Subcutaneous abdominal adipose tissue (tissue), 5 donors: ENCODE measurements at regions not wholly inside any gene's neighbourhood (a gene's known extent, or its start where the extent isn't known, plus 50 kb on each side); places are given as distances from the start of the nearest gene placed in this dataset.

Experiments
- H3K27ac ChIP-seq: one replicate; pipeline ENCODE4 v1.7.0; 2013; ENCODE audit warnings: low read depth, mild to moderate bottlenecking, inconsistent platforms, low read length, moderate library complexity
- H3K27me3 ChIP-seq, 5 donors: one replicate each; pipeline ENCODE4 v1.7.0; 2013; ENCODE audit warnings: low read length in 5 of 5, inconsistent platforms in 1 of 5; ENCODE audit not compliant: control insufficient read depth in 5 of 5, insufficient read depth in 4 of 5
- H3K36me3 ChIP-seq, 5 donors: one replicate each; pipeline ENCODE4 v1.7.0; 2013; ENCODE audit warnings: low read length in 5 of 5; ENCODE audit not compliant: control insufficient read depth in 5 of 5, insufficient read depth in 5 of 5
- H3K4me1 ChIP-seq, 5 donors: one replicate each; pipeline ENCODE4 v1.7.0; 2013; ENCODE audit warnings: low read length in 5 of 5, mild to moderate bottlenecking in 3 of 5, moderate library complexity in 1 of 5; ENCODE audit not compliant: control insufficient read depth in 5 of 5, insufficient read depth in 5 of 5
- H3K4me3 ChIP-seq, 5 donors: one replicate each; pipeline ENCODE4 v1.7.0; 2013; ENCODE audit warnings: low read length in 5 of 5, low read depth in 1 of 5
- H3K9ac ChIP-seq, 5 donors: one replicate each; pipeline ENCODE4 v1.7.0; 2013; ENCODE audit warnings: low read length in 5 of 5, mild to moderate bottlenecking in 4 of 5, moderate library complexity in 3 of 5
- H3K9me3 ChIP-seq, 5 donors: one replicate each; pipeline ENCODE4 v1.7.0; 2013; ENCODE audit warnings: low read length in 5 of 5; ENCODE audit not compliant: control insufficient read depth in 5 of 5
- donor health status: healthy.
- donor health status: healthy.
- donor health status: healthy.
- donor health status: healthy.
- donor health status: healthy.

DNA sequence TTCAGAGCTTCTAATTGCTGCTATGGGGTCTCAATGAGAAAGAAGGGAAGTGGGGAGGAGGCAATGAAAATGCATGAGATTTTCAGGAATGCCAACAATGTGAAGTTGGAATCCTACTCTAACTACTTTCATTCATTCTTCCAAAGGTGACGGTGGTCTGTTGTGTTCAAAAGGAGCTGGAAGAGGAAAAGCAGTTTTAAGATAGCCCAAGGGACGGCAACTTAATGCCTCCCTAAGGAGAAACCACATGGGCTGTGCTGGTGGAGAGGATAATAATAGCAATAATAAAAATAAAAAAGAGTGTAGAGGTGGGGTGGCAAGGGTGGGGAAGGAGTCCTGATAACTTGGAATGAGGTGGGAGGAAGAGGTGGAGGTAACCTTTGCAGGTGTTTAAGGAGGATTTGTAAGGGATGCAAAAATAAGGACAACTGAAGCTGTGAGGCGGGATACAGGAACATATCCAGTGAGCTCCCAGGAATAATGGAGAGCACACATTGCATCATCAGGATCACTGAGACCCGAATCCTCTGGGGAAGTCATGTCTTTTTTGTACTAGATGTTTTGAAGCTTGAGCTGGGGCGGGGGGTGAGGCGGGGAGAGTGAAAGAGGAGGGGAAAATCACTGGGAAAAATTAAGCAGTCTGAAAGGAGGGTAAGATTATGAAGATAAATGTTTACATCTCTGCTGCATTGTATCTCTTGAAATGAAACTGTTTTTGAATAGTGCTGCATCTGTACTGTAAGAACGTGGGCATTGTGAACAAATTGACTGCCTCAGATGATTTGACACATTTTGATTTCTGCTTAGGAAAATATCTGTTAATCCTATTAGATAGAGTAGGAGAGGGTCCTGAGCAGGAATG, 120.1 kb upstream of the TMEM161B start:
- H3K36me3 ChIP-seq = no peaks in the 10 kb centered on the region
- H3K27ac ChIP-seq = no peak overlapping the region
- no peak overlapping the region for H3K4me3 ChIP-seq
- peaks cover 0 to 6% (median 0%) of the 10 kb centered on the region in 5 donors for H3K4me1 ChIP-seq
- H3K9me3 ChIP-seq = no peaks in the 10 kb centered on the region
- no peaks in the 10 kb centered on the region for H3K27me3 ChIP-seq
- H3K9ac ChIP-seq = no peak overlapping the region

DNA sequence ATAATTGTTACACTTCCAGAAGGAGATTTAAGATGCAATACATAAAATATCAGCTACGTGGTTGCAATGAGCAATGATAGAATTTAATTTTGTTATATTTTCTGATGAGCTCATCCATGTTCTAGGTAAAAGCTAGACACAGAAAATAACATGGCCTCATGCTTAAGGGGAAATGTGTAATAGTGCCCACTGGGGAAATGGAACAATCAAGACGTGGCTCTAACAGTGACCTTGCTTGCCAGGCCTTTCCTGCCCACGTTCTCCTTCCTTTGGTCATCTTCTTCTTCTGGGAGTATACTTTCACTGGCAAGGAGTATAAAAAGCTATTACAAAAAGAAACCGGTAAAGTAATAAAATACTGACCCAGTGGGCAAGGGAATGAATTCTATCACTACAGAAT, 116.2 kb upstream of the TMEM161B start:
- Histone ChIP-seq H3K9ac (no peak overlapping the region), H3K4me3 (no peak overlapping the region), H3K4me1 (peaks cover 0 to 5% (median 0%) of the 10 kb centered on the region in 5 donors), H3K27ac (no peak overlapping the region), H3K9me3 (peaks cover 0 to 3% (median 0%) of the 10 kb centered on the region in 5 donors), H3K36me3 (no peaks in the 10 kb centered on the region), H3K27me3 (no peaks in the 10 kb centered on the region)

DNA sequence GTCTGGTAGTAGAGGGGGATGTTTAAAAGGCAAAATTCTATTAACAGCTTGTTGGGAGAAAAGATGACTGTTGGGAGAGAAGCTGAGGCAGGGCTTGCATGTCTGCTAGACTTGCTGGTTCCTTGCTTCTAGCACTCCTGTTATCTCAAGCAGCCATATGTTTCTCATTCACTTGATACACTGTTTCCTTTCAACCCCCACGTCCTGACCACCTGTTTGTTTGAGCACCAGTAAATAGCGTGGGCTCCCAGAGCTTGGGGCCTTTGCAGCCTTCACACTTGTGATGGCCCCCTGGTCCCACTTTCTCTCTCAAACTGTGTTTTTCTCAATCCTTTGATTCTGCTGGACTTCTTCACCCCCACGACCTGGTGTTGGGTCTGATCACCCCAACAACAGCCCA, 111.7 kb upstream of the TMEM161B start:
- Histone ChIP-seq H3K4me1 (peaks cover 0 to 7% (median 0%) of the 10 kb centered on the region in 5 donors), H3K4me3 (no peak overlapping the region), H3K27ac (no peak overlapping the region), H3K9me3 (peaks cover 0 to 4% (median 1%) of the 10 kb centered on the region in 5 donors), H3K9ac (no peak overlapping the region), H3K27me3 (no peaks in the 10 kb centered on the region), H3K36me3 (no peaks in the 10 kb centered on the region)

DNA sequence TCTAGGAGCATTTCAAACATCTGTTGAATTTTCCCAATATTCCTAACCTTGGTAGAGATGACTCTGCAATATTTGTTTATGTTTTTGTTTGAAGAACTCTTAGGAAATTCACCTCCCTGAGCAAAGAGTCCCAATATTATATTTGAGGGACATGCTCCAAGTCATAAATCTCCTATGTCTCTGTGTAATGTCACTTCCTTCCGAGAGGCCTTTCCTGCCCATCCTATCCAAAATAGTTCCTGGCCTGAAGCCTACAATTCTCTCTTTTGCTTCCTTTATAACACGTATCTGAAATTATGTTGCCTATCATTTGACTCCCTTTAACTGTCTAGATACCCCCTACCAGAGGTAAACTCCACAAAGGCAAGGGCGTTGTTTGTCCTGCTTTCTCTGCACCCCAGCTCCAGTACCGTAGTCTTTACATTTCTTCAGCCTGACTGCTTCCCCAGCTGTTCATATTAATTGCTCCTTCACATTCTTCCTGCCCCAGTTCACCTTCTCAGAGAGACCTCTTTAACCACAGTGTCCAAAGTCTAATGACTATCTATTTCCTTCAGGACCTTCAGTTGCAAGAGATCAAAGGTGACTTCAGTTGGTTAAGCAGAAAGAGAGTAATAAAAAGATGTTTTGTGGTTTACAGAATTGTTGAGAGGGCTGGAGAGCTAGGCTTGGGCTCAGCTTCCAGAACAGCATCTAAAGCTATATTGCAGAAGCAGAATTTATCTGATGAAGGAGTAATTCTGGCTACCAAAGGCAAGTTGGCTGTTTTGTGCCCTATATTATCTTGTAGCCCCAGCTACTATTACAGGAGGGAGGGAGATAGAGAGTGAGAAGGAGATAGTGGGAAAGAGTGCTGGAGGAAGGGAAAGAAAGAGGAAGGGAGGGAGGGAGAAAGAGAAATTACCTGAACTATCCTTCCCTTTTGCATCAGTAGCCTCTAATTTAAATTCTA, 109.3 kb upstream of the TMEM161B start:
- Histone ChIP-seq H3K9me3 (peaks cover 0 to 4% (median 3%) of the 10 kb centered on the region in 5 donors), H3K4me1 (peaks cover 0 to 7% (median 0%) of the 10 kb centered on the region in 5 donors), H3K4me3 (no peak overlapping the region), H3K27ac (no peak overlapping the region), H3K9ac (no peak overlapping the region), H3K27me3 (no peaks in the 10 kb centered on the region), H3K36me3 (no peaks in the 10 kb centered on the region)

DNA sequence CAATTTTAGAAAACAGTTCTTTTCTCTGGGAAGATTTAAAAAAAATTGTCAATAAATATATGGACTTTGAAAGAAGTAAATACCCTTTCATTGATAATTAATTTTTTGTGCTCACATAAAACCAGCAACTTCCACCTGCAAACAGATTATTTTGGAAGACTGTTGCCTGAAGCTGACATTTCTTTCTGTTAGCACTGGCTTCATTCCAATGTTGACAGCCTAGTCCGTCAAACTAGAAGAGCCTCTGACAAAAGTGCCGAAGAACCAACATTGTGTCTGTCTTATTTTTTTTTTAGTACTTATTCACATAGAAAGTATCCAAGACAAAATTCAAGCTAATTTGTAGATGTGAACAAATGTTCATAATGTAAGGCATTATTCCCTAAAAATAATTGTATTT, 108.6 kb upstream of the TMEM161B start:
- Histone ChIP-seq H3K27me3 (no peaks in the 10 kb centered on the region), H3K9me3 (peaks cover 0 to 4% (median 3%) of the 10 kb centered on the region in 5 donors), H3K4me3 (no peak overlapping the region), H3K4me1 (peaks cover 0 to 7% (median 0%) of the 10 kb centered on the region in 5 donors), H3K27ac (no peak overlapping the region), H3K36me3 (no peaks in the 10 kb centered on the region), H3K9ac (no peak overlapping the region)

DNA sequence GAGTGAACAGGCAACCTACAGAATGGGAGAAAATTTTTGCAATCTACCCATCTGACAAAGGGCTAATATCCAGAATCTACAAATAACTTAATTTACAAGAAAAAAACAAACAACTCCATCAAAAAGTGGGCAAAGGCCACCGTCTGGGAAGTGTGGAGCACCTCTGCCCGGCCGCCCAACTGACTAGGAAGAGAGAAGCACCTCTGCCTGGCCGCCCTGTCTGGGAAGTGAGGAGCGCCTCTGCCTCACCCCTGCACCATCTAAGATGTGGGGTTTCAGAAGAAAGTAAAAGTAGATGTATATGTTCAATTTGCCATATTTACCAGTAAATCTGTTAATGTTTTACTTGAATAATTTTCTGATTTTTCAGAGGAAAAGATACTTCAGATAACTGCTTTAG, 108.1 kb upstream of the TMEM161B start:
- Histone ChIP-seq H3K9me3 (peaks cover 0 to 4% (median 3%) of the 10 kb centered on the region in 5 donors), H3K27me3 (no peaks in the 10 kb centered on the region), H3K4me1 (peaks cover 0 to 7% (median 0%) of the 10 kb centered on the region in 5 donors), H3K27ac (no peak overlapping the region), H3K36me3 (no peaks in the 10 kb centered on the region), H3K9ac (no peak overlapping the region), H3K4me3 (no peak overlapping the region)

DNA sequence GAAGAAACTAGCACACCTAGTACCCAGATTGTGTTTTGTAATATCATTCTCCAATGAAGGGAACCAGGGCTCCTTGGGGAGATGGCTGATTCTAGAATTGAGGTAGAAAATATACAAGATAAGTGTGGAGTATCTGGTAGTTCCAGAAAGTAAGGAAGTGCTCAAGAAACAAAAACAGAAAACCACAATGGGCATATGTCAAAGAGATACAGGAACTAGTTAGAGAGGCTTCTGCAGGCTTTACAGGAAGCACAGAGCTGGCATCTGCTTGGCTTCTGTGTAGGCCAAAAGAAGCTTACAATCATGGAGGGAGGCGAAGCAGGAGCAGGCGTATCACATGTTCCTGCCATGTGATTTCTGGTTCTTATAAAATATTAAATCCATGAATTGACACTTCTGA, 105.7 kb upstream of the TMEM161B start:
- H3K9ac ChIP-seq = no peak overlapping the region
- H3K4me3 ChIP-seq = no peak overlapping the region
- peaks cover 0 to 4% (median 0%) of the 10 kb centered on the region in 5 donors for H3K9me3 ChIP-seq
- no peaks in the 10 kb centered on the region for H3K27me3 ChIP-seq
- no peaks in the 10 kb centered on the region for H3K36me3 ChIP-seq
- peaks cover 0 to 7% (median 0%) of the 10 kb centered on the region in 5 donors for H3K4me1 ChIP-seq
- no peak overlapping the region for H3K27ac ChIP-seq

DNA sequence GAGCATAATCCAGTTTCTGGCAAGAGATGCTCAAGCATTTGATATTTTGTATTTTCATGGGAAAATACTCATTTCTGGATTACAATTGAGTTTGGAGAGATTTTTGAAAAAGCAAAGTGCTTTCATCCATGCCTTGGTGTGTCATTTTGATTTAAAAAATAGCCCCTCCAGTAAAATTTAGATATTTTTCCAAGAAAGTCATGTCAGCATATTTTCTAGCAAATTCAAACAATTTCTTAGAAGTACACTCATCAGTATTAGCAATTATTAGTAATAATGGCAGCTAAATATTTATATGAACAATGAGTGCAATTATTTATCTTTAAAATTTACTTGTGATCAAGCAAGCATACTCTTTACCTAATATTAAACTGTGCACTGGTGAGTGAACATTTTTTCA, 102.2 kb upstream of the TMEM161B start:
- H3K27me3 ChIP-seq = no peaks in the 10 kb centered on the region
- H3K36me3 ChIP-seq = no peaks in the 10 kb centered on the region
- no peak overlapping the region for H3K4me3 ChIP-seq
- no peaks in the 10 kb centered on the region for H3K4me1 ChIP-seq
- peaks cover 0 to 4% (median 0%) of the 10 kb centered on the region in 5 donors for H3K9me3 ChIP-seq
- no peak overlapping the region for H3K9ac ChIP-seq
- H3K27ac ChIP-seq = no peak overlapping the region

DNA sequence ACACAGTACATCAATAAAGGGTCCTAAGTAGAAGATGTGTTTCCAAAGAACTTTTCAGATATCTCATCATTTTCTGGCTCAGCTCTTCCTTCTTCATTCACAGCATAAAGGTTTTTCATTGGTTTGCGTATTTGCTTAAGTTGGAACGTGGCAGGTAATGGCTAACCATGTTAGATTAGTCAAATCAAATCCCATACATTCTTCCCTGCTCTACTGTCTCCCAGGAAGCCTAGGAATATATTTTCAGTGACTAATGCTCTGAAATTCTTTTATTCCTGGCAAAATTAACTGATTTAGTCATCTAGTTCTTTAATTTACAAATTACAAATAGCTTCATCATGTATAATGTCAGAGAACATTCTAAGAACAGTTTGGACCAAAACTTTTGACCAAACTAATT, 99.6 kb upstream of the TMEM161B start:
- no peaks in the 10 kb centered on the region for H3K36me3 ChIP-seq
- no peak overlapping the region for H3K27ac ChIP-seq
- H3K4me3 ChIP-seq = no peak overlapping the region
- no peaks in the 10 kb centered on the region for H3K4me1 ChIP-seq
- no peaks in the 10 kb centered on the region for H3K27me3 ChIP-seq
- H3K9me3 ChIP-seq = peaks cover 0 to under 1% (median 0%) of the 10 kb centered on the region in 5 donors
- H3K9ac ChIP-seq = no peak overlapping the region

DNA sequence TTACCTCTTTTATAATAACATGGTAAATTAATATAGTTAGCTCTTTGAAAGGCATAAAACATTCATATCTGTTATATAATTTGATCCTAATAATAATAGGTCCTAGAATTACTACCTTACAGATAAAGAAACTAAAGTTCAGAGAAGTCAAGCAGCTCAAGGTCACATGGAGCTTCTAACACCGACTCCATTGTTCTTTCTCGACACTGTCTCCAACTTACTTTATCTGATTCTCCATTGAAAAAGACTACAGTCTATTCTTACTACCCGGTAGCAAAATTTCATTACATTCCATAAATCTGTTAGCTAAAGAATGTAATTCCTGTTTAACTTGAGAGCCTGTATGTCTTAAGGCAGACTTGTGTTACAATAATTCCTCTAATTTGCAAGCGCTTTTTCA, 96.3 kb upstream of the TMEM161B start:
- Histone ChIP-seq H3K9ac (no peak overlapping the region), H3K27me3 (no peaks in the 10 kb centered on the region), H3K9me3 (peaks cover 0 to 3% (median 0%) of the 10 kb centered on the region in 5 donors), H3K36me3 (no peaks in the 10 kb centered on the region), H3K4me1 (no peaks in the 10 kb centered on the region), H3K4me3 (no peak overlapping the region), H3K27ac (no peak overlapping the region)
